ENCODE measurements at regions not wholly inside any gene's neighbourhood (a gene's known extent, or its start where the extent isn't known, plus 50 kb on each side); places are given as distances from the start of the nearest gene placed in this dataset.

DNA sequence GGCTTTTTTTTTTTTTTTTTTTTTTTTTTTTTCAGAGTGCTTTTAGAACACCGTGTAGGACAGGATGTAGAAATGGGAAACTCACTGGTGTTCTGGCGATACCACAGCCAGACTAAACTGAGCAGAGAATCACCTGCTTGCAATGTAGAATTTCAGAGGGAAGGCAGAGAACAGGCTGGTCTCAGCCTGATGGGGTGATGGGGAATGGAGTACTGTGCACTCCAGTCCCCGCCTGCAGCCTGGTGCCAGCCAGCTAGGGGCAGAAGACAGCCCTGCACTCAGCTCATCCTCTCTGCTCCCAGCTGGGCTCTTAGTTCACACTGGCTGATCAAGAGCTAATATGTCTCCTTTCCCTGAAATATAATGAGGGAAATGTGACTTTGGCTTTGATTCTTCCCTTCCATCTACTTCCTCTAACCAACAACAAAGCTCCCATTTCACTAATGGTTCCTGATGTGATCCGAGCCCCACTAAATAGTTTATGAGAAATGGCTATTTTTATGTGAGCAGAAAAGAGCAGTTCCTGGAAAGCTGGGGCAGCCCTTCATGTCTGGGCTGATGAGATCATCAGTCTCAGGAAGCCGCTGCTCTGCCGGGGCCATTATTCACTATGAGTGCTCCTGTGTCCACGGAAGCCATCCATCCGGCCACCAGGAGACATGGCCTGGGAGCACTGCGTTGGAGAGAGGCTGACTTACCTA lies 209.7 kb downstream of the GADD45G start:
- no peaks in the 10 kb centered on the region for H3K36me3 ChIP-seq (replicated peaks in 1 of 2; ENCODE audit: control insufficient read depth in 1 of 2, insufficient read depth in 2 of 2, low read length in 2 of 2)
- H3K4me1 ChIP-seq (ENCODE audit: control insufficient read depth in 1 of 2, insufficient read depth in 2 of 2, low read length in 2 of 2): no peaks in the 10 kb centered on the region
- no peak overlapping the region for H3K9ac ChIP-seq (ENCODE audit: insufficient read depth, low read length, poor library complexity, severe bottlenecking)
- H2AFZ ChIP-seq (ENCODE audit: insufficient read depth, low read depth, low read length, poor library complexity, severe bottlenecking): no peak overlapping the region
- Mint-ChIP-seq H3K9me3 (peaks cover 0 to 1% (median 0%) of the 10 kb centered on the region in 7 donors), H3K36me3 (no peaks in the 10 kb centered on the region), H3K4me3 (no peak overlapping the region), H3K4me1 (peaks cover 14% of the 10 kb centered on the region), H3K27me3 (ENCODE audit: low read depth in 3 of 3) (peaks cover 14 to 22% (median 15%) of the 10 kb centered on the region in 3 donors), H3K27ac (peak overlapping the region in 2 of 7 donors; percentile 28 to 33)
- 8% methylated on average over 6 of the region's 9 CpGs for WGBS (ENCODE audit: insufficient coverage)
- H3K4me2 ChIP-seq (replicated peaks; ENCODE audit: extremely low read depth, low read length, poor library complexity, severe bottlenecking): no peak overlapping the region
- no peak for TF ChIP-seq CTCF (IDR thresholded peaks at IDR 0.05)
- peak in 1 of 3 donors; percentile 34 for DNase-seq
- no peaks in the 10 kb centered on the region for H4K20me1 ChIP-seq (ENCODE audit: insufficient read depth, low read length)
- no peaks in the 10 kb centered on the region for H3K9me3 ChIP-seq (replicated peaks in 1 of 2; ENCODE audit: control insufficient read depth in 1 of 2, insufficient read depth in 1 of 2, low read length in 2 of 2)
- no peak overlapping the region for H3K27ac ChIP-seq (ENCODE audit: low read depth in 1 of 2, low read length in 2 of 2)
- intact Hi-C loops (cut with micrococcal nuclease): no loop called here
- no peaks in the 10 kb centered on the region for H3K79me2 ChIP-seq (ENCODE audit: insufficient read depth, low read length)
- peaks cover 0 to 7% of the 10 kb centered on the region in 2 donors for H3K27me3 ChIP-seq (ENCODE audit: control insufficient read depth in 2 of 2, insufficient read depth in 2 of 2, low read length in 2 of 2)
- no peak overlapping the region for H3K4me3 ChIP-seq (replicated peaks in 1 of 3; ENCODE audit: low read depth in 2 of 3, low read length in 3 of 3)

- intact Hi-C loops (cut with micrococcal nuclease): no loop called here
- Mint-ChIP-seq H3K27me3 (ENCODE audit: low read depth in 3 of 3) (peaks cover 12 to 22% (median 16%) of the 10 kb centered on the region in 3 donors), H3K36me3 (no peaks in the 10 kb centered on the region), H3K4me1 (peaks cover 14% of the 10 kb centered on the region), H3K27ac (peak overlapping the region in 3 of 7 donors; percentile 33 to 63 (median 33)), H3K4me3 (no peak overlapping the region), H3K9me3 (peaks cover 0 to 1% (median 0%) of the 10 kb centered on the region in 7 donors)
- no peak overlapping the region for H3K27ac ChIP-seq (ENCODE audit: low read depth in 1 of 2, low read length in 2 of 2)
- H3K4me2 ChIP-seq (replicated peaks; ENCODE audit: extremely low read depth, low read length, poor library complexity, severe bottlenecking): no peak overlapping the region
- H3K79me2 ChIP-seq (ENCODE audit: insufficient read depth, low read length): no peaks in the 10 kb centered on the region
- H3K27me3 ChIP-seq (ENCODE audit: control insufficient read depth in 2 of 2, insufficient read depth in 2 of 2, low read length in 2 of 2): peaks cover 0 to 9% of the 10 kb centered on the region in 2 donors
- H3K9me3 ChIP-seq (replicated peaks in 1 of 2; ENCODE audit: control insufficient read depth in 1 of 2, insufficient read depth in 1 of 2, low read length in 2 of 2): no peaks in the 10 kb centered on the region
- no peak for DNase-seq
- H3K36me3 ChIP-seq (replicated peaks in 1 of 2; ENCODE audit: control insufficient read depth in 1 of 2, insufficient read depth in 2 of 2, low read length in 2 of 2): no peaks in the 10 kb centered on the region
- no peak overlapping the region for H3K4me3 ChIP-seq (replicated peaks in 1 of 3; ENCODE audit: low read depth in 2 of 3, low read length in 3 of 3)
- 75% methylated on average over 9 of the region's 9 CpGs for WGBS (ENCODE audit: insufficient coverage)
- H2AFZ ChIP-seq (ENCODE audit: insufficient read depth, low read depth, low read length, poor library complexity, severe bottlenecking): no peak overlapping the region
- no peaks in the 10 kb centered on the region for H4K20me1 ChIP-seq (ENCODE audit: insufficient read depth, low read length)
- no peak overlapping the region for H3K9ac ChIP-seq (ENCODE audit: insufficient read depth, low read length, poor library complexity, severe bottlenecking)
- no peaks in the 10 kb centered on the region for H3K4me1 ChIP-seq (ENCODE audit: control insufficient read depth in 1 of 2, insufficient read depth in 2 of 2, low read length in 2 of 2)
- no peak for TF ChIP-seq CTCF (IDR thresholded peaks at IDR 0.05)
Measured at GRCh38 chr9:89815061-89815902, 210.5 kb downstream of the GADD45G start.
